Gastrocnemius medialis (tissue), 4 donors: ENCODE measurements at regions not wholly inside any gene's neighbourhood (a gene's known extent, or its start where the extent isn't known, plus 50 kb on each side); places are given as distances from the start of the nearest gene placed in this dataset.
"Not testable (repeated sequence)": the region's sequence is repeated elsewhere in the genome, so short reads cannot be mapped to it uniquely, and the experiment has no call there.

Experiments
- ATAC-seq, 2 donors: fragments of 150-250 bp; one replicate each; pipeline ENCODE4 v1.9.1; 2016
- DNase-seq, 2 donors: peaks; one replicate each; pipeline ENCODE4 v3.0.0-alpha.2; 2019
- H3K27ac ChIP-seq, 4 donors: fragments of 200-600 bp; sonication (generic); 1 replicate in 1 of 4; 2 replicates in 3 of 4; pipeline ENCODE4 v1.5.1; 2016 to 2018; ENCODE audit warnings: mild to moderate bottlenecking in 2 of 4, moderate library complexity in 1 of 4
- H3K27me3 ChIP-seq, 3 donors: fragments of 200-600 bp; sonication (generic) in 2 of 3; 1 replicate in 1 of 3; 2 replicates in 2 of 3; pipeline versions ENCODE4 v1.5.1 to v1.6.0; 2016 to 2019; ENCODE audit warnings: mild to moderate bottlenecking in 1 of 3, moderate library complexity in 1 of 3
- H3K36me3 ChIP-seq, 2 donors: fragments of 200-600 bp; sonication (generic) in 1 of 2; one replicate each; pipeline ENCODE4 v1.5.1; 2017 to 2018
- H3K4me1 ChIP-seq, 2 donors: fragments of 200-600 bp; sonication (generic) in 1 of 2; one replicate each; pipeline ENCODE4 v1.5.1; 2016 to 2017; ENCODE audit warnings: mild to moderate bottlenecking in 2 of 2
- H3K4me3 ChIP-seq, 4 donors: fragments of 200-600 bp; sonication (generic) in 3 of 4; 1 replicate in 1 of 4; 2 replicates in 3 of 4; pipeline ENCODE4 v1.5.1; 2016 to 2019; ENCODE audit warnings: mild to moderate bottlenecking in 2 of 4
- H3K9me3 ChIP-seq, 3 donors: fragments of 200-600 bp; sonication (generic) in 2 of 3; 1 replicate in 1 of 3; 2 replicates in 2 of 3; pipeline ENCODE4 v1.5.1; 2016 to 2019
- CTCF ChIP-seq, 5 experiments: fragments of 450-650 bp in 3 of 5; fragments of 200-600 bp in 2 of 5; sonication (generic) in 2 of 5; IDR thresholded peaks in 4 of 5; conservative IDR thresholded peaks in 1 of 5; 1 replicate in 4 of 5; 2 replicates in 1 of 5; pipeline ENCODE4 v1.5.1; 2016 to 2019; ENCODE audit warnings: antibody characterized with exemption in 5 of 5, mild to moderate bottlenecking in 3 of 5, moderate library complexity in 3 of 5
- POLR2A ChIP-seq, 2 donors: fragments of 450-650 bp; IDR thresholded peaks; one replicate each; pipeline ENCODE4 v1.6.1; 2017; ENCODE audit warnings: antibody characterized with exemption in 2 of 2, mild to moderate bottlenecking in 2 of 2, moderate library complexity in 2 of 2
- in situ Hi-C, 4 donors: fragments of 200-750 bp; cut with MboI; loops; one replicate each; pipeline versions ENCODE4 v1.15.0 to v1.8.0; 2017; ENCODE audit warnings: low sequenced_read_pairs in 4 of 4
- intact Hi-C: fragments of 100-400 bp; cut with DNase I; formaldehyde crosslinking; loops from one replicate; pipeline ENCODE4 v1.15.1; 2023; ENCODE audit warnings: low total_unique reads

DNA sequence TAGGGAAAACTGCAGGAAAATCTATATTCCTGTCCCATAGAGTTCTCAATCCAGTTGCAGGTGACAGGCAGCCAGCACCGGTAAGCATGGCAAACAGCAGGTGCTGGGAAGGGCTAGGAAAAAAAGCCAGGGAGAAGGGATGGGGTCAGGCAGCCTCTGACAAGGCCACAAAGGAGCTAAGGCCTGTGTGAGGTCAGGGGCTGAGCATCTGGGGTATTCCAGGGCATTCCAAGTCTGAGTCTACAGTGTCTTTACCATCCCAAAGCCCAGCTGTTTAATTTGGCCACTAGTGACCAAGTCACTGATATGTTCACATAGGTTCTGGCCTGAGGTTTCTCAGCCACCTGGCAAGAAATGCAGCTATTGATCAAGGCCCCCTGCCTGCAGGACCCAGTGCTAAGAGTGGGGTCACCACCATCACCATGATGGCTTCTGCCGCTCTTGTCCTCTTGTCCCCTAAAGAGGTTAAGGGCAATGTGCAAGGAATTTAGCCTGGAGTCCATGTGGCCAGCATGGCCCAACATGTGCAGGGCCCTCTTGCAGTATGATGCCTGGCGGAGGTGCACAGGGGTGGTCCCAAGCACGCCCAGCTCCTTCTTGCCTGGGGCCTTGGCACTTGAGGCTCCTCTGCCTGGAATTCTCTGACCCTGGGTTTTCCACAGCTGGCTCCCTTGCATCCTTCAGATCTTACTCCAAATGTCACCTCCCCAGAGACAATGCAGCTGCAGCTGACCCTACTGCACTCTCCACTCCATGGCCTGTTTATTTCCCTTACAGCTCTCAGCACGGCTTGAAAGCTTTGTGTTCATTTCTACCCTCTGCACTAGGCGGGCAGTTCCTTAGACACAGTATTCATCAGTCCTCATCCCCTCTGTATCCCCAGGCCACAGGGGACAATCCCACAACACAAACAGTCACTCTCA, 213.1 kb downstream of the MSX2 start:
- intact Hi-C loops (loop anchor here (2.0 kb wide), 1 partner anchor 27 kb away; no protein-coding TSS in a partner anchor), in situ Hi-C loops (loop anchor here (5.0 to 25.0 kb wide), 2 partner anchors 520 to 525 kb away; no protein-coding TSS in a partner anchor)
- H3K27me3 ChIP-seq = peaks cover 0 to 3% (median 0%) of the 10 kb centered on the region in 3 donors
- no peaks in the 10 kb centered on the region for H3K4me1 ChIP-seq
- ATAC-seq (no peak), DNase-seq (no peak)
- TF ChIP-seq POLR2A (IDR thresholded peaks at IDR 0.05) (no peak), CTCF (IDR thresholded peaks at IDR 0.05 in 4 of 5, conservative IDR thresholded peaks at IDR 0.05 in 1 of 5) (no peak)
- H3K36me3 ChIP-seq = no peaks in the 10 kb centered on the region
- no peaks in the 10 kb centered on the region for H3K9me3 ChIP-seq
- no peak overlapping the region for H3K4me3 ChIP-seq
- H3K27ac ChIP-seq = no peak overlapping the region

DNA sequence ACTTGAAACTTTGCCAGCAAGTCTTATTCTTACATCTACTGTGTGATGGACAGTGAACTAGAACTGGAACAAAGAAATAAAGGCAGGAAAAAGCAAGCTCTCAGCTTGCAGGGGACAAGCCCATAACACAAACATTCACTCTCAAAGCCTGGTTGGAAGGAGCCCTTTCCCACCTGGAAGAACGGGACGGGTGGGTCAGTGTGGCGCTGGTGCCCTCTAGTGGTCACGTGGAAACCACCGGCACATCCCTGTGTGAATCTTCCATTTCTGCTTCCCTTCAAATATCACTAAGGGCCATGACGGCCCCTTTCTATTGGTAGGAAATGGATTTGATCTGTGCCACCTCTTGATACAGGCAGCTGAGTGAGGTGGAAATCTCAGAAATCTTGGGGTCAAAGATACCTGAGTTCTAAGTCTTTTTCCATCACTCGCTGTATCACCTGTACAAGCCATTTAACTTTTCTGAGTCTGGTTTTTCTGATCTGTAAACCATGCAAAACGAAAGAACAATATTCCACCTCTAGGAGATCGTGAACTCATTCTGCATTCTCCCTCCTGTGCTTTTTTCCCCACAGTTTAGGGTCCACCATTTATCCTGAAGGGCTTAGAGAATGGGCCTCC, 211.6 kb downstream of the MSX2 start:
- Histone ChIP-seq H3K27me3 (no peaks in the 10 kb centered on the region), H3K9me3 (no peaks in the 10 kb centered on the region), H3K4me3 (no peak overlapping the region), H3K27ac (no peak overlapping the region), H3K4me1 (no peaks in the 10 kb centered on the region), H3K36me3 (no peaks in the 10 kb centered on the region)
- ATAC-seq (peak in 1 of 2 donors; percentile 55), DNase-seq (peak; percentile 8 to 24)
- intact Hi-C loops = loop anchor here (1.0 to 2.0 kb wide), 2 partner anchors 25 to 517 kb away; no protein-coding TSS in a partner anchor
- in situ Hi-C loops = loop anchor here (5.0 to 25.0 kb wide), 2 partner anchors 519 to 524 kb away; no protein-coding TSS in a partner anchor
- TF ChIP-seq POLR2A (IDR thresholded peaks at IDR 0.05) (no peak), CTCF (IDR thresholded peaks at IDR 0.05 in 4 of 5, conservative IDR thresholded peaks at IDR 0.05 in 1 of 5) (peak; percentile 42 to 79 (median 66))

- ATAC-seq, H3K36me3 ChIP-seq, intact Hi-C loops, H3K9me3 ChIP-seq, H3K27ac ChIP-seq, H3K4me3 ChIP-seq, H3K27me3 ChIP-seq, H3K4me1 ChIP-seq, DNase-seq: not testable (repeated sequence)
- in situ Hi-C loops = loop anchor here in 3 of 4 donors (25.0 kb wide), 1 partner anchor 519 kb away; no protein-coding TSS in a partner anchor
Measured at GRCh38 chr5:174931033-174931432, 206.7 kb downstream of the MSX2 start.

DNA sequence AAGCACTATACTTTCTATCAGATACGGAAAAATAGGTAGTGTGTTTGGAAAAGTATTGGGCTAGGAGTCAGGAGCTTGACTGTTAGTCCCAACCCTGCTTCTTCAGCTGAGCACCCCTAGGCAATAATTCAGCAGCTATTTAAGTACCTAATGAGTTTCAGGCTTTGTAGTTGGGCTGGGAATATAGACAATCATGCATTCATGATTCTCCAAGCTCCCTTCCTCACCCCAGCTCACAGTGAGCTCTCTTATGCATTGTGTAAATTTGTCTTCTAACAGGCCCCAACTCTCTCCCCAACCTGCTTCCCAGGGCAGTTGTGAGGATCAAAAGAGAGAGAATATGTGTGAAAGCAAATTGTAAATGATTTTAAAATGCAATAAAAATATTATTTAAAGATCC, 201.2 kb downstream of the MSX2 start:
- H3K9me3 ChIP-seq = no peaks in the 10 kb centered on the region
- H3K36me3 ChIP-seq = no peaks in the 10 kb centered on the region
- DNase-seq (no peak), ATAC-seq (no peak)
- no peak for TF ChIP-seq CTCF (IDR thresholded peaks at IDR 0.05 in 4 of 5, conservative IDR thresholded peaks at IDR 0.05 in 1 of 5)
- TF ChIP-seq POLR2A (IDR thresholded peaks at IDR 0.05) = no peak
- H3K27me3 ChIP-seq = no peaks in the 10 kb centered on the region
- intact Hi-C loops (no loop called here), in situ Hi-C loops (loop anchor here in 3 of 4 donors (25.0 kb wide), 1 partner anchor 513 kb away; no protein-coding TSS in a partner anchor)
- H3K4me3 ChIP-seq = no peak overlapping the region
- no peaks in the 10 kb centered on the region for H3K4me1 ChIP-seq
- H3K27ac ChIP-seq = no peak overlapping the region

DNA sequence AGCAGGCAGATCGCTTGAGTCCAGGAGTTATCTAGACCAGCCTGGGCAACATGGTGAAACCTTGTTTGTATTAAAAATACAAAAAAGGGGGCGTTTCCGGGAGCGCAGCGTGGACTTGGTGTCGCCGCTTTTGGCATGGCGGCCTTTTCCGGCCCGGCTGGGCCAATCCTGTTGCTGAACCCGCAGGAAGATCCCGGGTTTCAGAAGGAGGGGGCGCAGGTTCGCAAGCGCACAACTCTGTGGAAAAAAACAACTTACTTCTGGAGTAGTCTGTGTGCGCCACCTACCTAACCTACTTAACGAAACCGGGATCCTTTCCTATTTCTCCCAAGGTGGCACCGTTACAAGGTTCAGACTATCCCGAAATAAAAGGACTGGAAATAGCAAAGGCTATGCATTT, 198.6 kb downstream of the MSX2 start:
- no peak for DNase-seq
- ATAC-seq = no peak
- intact Hi-C loops = no loop called here

More for the DNA sequence above, 198.6 kb downstream of the MSX2 start:
- Histone ChIP-seq H3K36me3 (no peaks in the 10 kb centered on the region), H3K9me3 (no peaks in the 10 kb centered on the region), H3K27ac (no peak overlapping the region), H3K4me3 (no peak overlapping the region), H3K27me3 (no peaks in the 10 kb centered on the region), H3K4me1 (no peaks in the 10 kb centered on the region)
- in situ Hi-C loops = no loop called here
- TF ChIP-seq CTCF (IDR thresholded peaks at IDR 0.05 in 4 of 5, conservative IDR thresholded peaks at IDR 0.05 in 1 of 5) = no peak
- no peak for TF ChIP-seq POLR2A (IDR thresholded peaks at IDR 0.05)
